GM21737 (cell line): ENCODE measurements at regions not wholly inside any gene's neighbourhood (a gene's known extent, or its start where the extent isn't known, plus 50 kb on each side); places are given as distances from the start of the nearest gene placed in this dataset.
"Not testable (repeated sequence)": the region's sequence is repeated elsewhere in the genome, so short reads cannot be mapped to it uniquely, and the experiment has no call there.

ENCODE experiments used
- ATAC-seq: cut with Tn5 transposase; IDR thresholded peaks from one replicate; pipeline ENCODE4 v1.9.1; 2021; ENCODE audit warnings: mild to moderate bottlenecking, moderate library complexity; ENCODE audit not compliant: unreplicated experiment

- no peak for ATAC-seq
Observed at GRCh38 chr2:185984670-185985069, 246.1 kb downstream of the FSIP2 start.

DNA sequence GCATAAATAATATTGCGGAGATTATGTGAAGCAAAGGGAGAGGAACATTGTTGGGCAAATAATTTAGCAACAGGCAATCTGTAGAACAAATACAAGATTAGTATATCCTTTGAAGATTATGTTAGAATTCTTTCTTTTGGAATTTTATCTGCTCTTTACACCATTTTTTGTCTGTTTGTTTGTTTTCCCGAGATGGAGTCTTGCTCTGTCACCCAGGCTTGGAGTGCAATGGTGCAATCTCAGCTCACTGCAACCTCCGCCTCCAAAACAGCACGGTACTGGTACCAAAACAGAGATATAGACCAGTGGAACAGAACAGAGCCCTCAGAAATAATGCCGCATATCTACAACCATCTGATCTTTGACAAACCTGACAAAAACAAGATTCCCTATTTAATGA is 250.3 kb downstream of the FSIP2 start:
- ATAC-seq = not testable (repeated sequence)

DNA sequence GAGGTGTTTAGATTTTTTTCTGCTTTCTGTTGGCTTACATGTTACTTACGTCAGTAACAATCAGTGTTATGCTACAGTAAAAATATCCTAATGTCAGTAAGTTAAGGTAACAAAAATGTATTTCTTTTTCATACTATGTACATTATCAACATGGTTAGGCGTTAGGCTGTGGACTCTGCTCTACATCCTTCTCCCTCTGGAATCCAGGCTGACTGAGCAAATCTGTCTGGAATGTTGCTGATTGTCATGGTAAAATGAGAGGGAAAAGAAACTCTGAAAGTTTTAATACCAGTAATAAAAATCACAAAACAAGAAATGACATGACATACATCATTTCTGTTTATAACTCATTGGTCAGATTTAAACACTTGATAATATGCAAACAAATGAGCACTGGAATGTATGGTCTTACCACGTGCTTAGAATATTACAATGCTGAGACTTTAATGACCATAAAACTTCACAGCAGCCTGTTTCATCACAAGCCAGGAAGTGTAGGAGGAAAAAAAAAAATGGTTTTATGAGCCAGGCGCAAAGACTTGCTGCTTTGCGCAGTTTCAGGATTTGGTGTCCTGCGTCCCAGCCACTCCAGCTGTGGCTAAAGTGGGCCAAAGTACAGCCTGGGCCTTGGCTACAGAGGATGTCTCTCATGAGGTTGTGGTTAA is 252.4 kb downstream of the FSIP2 start:
- ATAC-seq = no peak

DNA sequence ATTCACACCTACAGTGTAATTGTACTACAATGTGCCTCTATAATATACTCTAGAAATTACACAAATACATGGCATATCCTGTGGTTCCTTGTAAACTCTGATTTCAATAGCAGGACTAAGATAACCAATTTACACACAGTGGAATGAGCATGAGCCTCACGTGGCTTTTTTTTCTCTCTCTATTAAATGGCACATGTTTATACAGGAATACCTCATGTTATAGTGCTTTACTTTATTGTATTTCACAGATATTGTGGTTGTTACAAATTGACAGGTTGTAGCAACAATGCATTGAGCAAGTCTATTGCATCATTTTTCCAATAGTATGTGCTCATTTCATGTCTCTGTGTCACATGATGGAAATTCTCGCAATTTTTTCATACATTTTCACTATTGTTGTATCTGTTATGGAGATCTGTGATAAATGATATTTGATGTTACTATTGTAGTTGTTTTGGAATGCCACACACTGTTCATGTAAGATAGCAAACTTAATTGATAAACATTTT is 260.0 kb downstream of the FSIP2 start:
- ATAC-seq = no peak

DNA sequence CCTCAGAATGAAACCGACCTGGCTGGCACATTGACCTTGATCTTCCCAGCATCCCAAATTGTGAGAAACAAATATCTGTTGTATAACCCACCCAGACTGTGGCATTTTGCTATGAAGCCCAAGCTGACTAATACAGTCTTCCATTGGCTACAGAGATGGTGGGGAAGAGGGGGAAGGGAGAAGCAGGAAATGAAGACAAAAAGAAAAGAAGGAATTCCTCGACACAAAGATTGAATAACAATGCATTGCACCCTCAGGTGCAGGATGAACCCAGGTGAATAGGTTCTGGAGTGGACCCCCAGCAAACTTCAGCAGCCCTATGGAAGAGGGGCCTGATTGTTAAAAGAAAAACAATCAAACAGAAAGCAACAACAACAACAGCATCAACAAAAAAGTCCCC is 270.7 kb downstream of the FSIP2 start:
- ATAC-seq = no peak

DNA sequence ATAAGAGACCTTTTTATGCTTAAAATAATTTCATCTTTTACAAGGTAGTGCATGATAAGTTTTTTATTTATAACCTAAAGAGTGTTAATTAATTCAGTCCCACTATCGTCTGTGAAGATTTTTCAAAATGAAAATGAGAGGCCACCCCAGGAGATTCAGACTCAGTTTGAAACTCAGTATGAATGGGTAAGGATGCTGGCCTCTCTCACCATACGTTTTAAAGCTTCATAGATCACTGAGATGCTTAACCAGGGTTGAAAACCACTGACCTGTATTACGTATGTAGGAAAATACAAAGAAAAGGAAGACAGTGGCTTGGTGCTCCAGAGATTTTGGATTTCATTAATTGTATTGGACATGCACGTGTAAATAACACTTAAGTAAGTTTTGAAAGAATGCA is 278.7 kb downstream of the FSIP2 start:
- ATAC-seq = no peak

DNA sequence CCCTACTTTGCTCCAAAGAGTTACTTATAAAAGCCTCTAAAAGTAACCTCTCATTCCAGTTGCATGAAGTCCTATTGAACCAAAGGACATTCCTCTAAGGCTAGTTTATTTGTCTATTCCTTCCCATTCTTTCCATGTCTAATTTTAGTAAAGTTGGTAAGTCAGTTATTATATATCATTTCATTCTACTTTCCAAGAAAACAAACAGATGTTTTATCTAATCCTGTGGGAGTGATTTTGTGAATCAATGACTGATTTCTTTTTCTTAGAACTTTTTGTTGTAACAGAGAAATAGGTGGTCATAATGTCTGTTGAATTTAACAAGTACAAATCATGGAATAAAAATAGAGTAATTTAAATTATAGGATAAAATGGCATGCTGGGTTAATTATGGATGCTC is 286.3 kb downstream of the FSIP2 start:
- no peak for ATAC-seq

- ATAC-seq = no peak
Observed at GRCh38 chr2:186027922-186028321, 289.3 kb downstream of the FSIP2 start.

DNA sequence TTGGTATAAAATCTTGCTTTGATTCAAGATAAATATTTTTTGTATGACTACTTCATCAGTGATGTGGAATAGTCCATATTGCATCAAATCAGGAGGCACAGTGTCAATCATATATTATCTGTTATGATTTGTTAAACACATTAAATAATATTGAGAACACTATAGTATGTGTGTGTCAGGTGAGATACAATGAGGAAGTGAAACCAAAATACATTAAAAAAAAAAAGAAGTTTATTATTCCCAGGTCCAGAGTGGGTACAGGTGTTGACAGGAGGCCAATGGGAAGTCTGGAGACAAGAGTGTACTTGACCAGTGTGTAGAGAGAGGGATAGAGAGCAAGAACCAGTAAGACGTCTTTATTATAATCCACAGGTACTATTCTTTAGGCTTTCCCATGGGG is 292.6 kb downstream of the FSIP2 start:
- ATAC-seq = peak; percentile 53

GRCh38 chr2:186032102-186032738 is 293.6 kb downstream of the FSIP2 start:
- no peak for ATAC-seq

DNA sequence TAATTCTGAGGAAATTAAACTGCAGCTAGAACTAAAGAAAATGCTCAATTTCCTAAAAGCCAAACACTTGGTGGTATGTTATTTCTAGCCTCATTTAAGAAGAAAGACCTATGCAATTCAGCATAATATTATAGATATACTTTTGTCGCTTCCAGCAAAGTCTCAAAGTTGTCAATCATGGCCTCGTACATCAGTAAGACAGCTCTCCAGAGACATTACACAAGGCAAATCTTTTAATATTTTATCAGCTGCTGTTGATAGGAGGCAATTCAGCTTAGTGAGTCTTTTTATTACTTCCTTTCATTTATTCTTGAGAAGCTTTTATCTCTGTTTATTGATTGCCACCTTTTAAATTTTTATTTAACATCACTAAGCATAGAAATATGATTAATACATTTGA is 294.3 kb downstream of the FSIP2 start:
- no peak for ATAC-seq

- ATAC-seq = no peak
Observed at GRCh38 chr2:186033541-186033940, 294.9 kb downstream of the FSIP2 start.

- ATAC-seq = no peak
Observed at GRCh38 chr2:186036862-186037449, 298.4 kb downstream of the FSIP2 start.

DNA sequence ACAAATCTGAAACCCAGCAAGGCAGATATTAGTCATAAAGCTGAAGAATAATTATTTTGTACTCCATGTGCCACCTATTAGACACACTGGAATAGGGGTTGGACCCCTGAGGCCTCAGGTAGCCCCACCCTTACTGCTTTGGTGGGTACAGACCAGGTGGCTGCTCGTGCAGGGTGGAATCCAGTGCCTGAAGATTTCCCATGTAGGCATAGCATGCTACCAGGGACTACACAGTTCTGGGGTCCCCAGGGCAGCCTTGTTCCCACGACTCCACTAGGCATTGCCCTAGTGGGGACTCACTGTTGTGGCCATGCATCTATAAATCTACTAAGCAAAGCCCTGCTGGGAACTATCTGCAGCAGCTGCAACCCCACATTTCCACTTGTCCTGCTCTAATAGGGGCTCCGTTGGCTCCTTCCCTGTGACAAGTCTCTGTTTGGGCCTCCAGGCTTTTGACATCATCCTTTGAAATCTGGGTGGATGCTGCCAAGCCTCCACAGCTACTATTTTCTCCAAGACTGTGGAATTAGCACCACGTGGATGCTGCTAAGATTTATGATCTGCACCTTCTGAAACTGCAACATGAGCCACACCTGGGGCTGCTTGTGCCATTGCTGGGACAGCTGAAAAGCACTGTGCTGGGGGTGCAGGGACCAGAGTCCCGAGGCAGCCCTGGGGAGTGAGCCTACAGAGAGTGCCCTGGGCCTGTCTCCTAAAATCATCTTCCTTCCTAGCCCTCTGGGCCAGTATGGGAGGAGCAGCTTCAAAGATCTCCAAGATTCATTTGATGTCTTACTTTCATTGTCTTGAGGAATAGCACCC is 303.8 kb downstream of the FSIP2 start:
- no peak for ATAC-seq

DNA sequence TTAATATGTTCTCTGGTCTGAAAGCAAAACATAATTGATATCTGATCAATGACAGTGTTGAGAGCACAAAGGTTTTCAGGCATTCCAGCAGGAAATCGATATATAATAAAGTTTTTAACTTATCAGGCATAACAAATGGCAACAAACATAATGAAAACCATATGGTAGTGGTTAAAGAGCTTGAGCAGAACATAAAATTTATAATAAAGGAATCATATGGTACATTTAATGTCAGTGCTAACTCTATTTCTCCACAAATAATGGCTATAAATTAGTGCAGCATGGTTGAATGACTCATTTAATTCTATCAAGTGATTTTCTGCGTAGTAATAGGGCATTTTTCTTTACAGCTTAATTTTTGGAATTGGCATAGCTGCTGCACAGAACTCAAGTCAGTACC is 306.2 kb downstream of the FSIP2 start:
- ATAC-seq = no peak

GRCh38 chr2:186052930-186053329 is 314.3 kb downstream of the FSIP2 start:
- no peak for ATAC-seq

DNA sequence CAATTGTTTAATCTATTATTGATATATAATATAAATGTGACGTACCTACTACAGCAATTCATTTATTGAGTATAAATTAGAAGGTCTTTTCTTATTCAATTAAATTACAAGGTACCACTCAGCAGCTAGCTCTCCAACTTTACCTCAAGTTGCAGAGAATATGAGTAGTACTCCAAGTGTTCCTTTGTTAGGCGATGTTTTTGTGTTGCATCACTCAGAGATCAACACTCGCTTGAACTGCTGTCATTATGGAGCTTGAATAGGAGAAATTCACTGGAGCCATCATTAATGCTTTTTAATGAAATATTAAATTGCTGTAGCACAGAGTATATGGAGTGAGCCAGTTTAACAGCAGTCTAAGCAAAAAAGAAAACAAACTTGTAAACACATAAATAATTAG is 320.0 kb downstream of the FSIP2 start:
- no peak for ATAC-seq

DNA sequence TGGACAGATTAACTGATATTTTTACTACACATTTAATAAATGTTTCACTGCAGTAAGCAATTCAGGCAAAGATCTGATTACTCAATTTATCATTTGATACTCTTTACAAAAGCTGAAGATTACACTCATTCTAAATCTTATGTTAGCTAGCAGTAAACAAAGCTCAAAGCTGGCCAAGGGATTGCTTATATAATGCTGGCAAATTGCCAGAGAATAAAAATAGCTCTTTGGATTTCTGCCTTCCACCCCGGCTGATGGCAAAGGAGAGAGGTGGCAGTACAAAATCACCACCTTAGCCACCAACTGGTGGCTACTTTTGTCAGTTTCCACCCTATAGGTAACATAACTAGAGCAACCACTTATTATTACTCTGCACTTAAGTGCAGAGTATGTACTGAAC is 320.5 kb downstream of the FSIP2 start:
- ATAC-seq = no peak

DNA sequence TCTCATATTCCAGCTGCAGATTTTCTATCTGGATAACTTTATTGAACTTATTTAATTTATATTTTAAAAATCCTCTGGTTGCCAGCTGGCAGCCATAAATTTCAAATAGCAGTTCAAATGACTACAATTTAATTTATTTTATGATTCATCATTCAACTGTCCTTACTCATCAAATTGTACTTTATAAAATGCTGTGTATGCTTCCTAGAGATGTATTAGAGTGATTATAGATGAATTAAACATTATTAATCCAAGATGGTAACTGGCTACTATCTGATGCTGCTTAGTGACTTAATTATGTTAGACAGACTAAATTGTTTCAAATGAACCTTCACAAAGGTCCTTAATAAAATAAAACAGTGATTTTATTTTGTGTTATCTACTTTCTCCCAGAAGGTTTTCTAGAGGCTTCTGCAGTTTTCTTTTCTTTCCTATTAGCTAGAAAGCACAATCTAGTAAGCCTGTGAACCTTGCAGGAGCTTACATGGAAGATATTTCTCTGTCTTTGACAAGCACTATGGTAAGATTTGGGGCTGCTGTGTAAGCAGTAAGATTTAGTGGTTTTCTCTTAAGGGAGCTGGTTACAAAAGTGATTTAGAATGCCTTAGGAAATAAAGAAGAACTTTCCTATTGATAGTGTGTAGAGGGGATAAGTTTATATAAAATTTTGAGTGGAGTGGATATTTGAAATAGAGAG is 322.3 kb downstream of the FSIP2 start:
- no peak for ATAC-seq

DNA sequence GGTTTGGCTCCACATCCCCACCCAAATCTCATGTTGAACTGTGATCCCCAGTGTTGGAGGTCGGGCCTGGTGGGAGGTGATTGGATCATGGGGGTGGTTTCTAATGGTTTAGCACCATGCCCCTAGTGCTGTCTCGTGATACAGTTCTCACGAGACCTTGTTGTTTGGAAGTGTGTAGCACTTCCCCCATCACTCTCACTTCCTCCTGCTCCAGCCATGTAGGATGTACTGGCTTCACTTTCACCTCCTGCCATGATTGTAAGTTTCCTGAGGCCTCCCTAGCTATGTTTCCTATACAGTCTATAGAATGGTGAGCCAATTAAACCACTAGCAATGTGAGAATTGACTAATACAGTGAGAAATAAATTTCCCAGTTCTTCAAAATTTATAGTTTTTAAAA is 325.9 kb downstream of the FSIP2 start:
- no peak for ATAC-seq

- no peak for ATAC-seq
Observed at GRCh38 chr2:186065491-186065890, 326.9 kb downstream of the FSIP2 start.
